Activated T-helper 1 cell treated with anti-CD3 and anti-CD28 coated beads, Interleukin-12 subunit alpha, Interleukin-12 subunit beta, Interleukin-2, Interleukin-4 antibody, amounts not matched to agents 30 ng/mL and 10 ng/mL and 1 ng/mL, durations not matched to agents 14 hours and 24 hours and 36 hours (primary cell): ENCODE measurements at regions not wholly inside any gene's neighbourhood (a gene's known extent, or its start where the extent isn't known, plus 50 kb on each side); places are given as distances from the start of the nearest gene placed in this dataset.

Source experiments
- DNase-seq: peaks from one replicate; pipeline ENCODE4 v3.0.0; 2021; ENCODE audit warnings: low spot score
- H3K27ac Mint-ChIP-seq: one replicate; pipeline ENCODE4 v1.8.0; 2021; ENCODE audit warnings: mild to moderate bottlenecking, mixed read lengths
- H3K27me3 Mint-ChIP-seq: one replicate; pipeline ENCODE4 v1.8.0; 2022; ENCODE audit warnings: mild to moderate bottlenecking, moderate library complexity, mixed read lengths; ENCODE audit not compliant: insufficient read depth
- H3K36me3 Mint-ChIP-seq: one replicate; pipeline ENCODE4 v1.8.0; 2021; ENCODE audit warnings: low read depth, mixed read lengths
- H3K4me1 Mint-ChIP-seq: one replicate; pipeline ENCODE4 v1.8.0; 2021; ENCODE audit warnings: low read depth, mixed read lengths
- H3K4me3 Mint-ChIP-seq: one replicate; pipeline ENCODE4 v1.8.0; 2021; ENCODE audit warnings: mild to moderate bottlenecking, moderate library complexity, mixed read lengths
- H3K9me3 Mint-ChIP-seq: one replicate; pipeline ENCODE4 v1.8.0; 2021; ENCODE audit warnings: mixed read lengths
- intact Hi-C: fragments of 100-400 bp; cut with micrococcal nuclease; formaldehyde crosslinking; loops from one replicate; pipeline ENCODE4 v1.15.1; 2024

- Mint-ChIP-seq H3K9me3 (no peaks in the 10 kb centered on the region), H3K27ac (no peak overlapping the region), H3K36me3 (no peaks in the 10 kb centered on the region), H3K27me3 (peaks cover 33% of the 10 kb centered on the region), H3K4me3 (no peak overlapping the region), H3K4me1 (no peaks in the 10 kb centered on the region)
- DNase-seq: no peak
- intact Hi-C loops: no loop called here
Observed at GRCh38 chr14:55873169-55873568, 245.0 kb upstream of the PELI2 start.

DNA sequence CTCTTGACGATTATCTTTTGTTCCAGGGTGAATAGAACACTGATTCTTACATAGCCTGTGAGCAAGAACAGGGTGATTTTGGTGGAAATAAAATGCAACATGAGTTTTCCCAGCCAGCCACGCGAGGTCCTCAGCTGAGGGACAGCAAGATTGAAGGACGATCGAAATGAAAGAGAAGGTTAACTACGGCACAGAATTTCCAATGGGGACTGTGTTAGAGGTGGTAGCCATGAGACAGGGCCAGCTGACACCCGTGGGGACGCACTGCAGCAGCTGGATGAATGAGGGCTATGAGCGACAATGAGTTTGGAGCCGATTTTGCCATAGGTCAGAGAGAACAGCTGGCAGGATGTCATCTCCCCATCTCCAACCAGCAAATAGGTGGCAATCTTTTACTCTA is 243.4 kb upstream of the PELI2 start:
- intact Hi-C loops: no loop called here
- Mint-ChIP-seq H3K9me3 (no peaks in the 10 kb centered on the region), H3K27ac (no peak overlapping the region), H3K27me3 (peaks cover 26% of the 10 kb centered on the region), H3K36me3 (no peaks in the 10 kb centered on the region), H3K4me1 (no peaks in the 10 kb centered on the region), H3K4me3 (no peak overlapping the region)
- no peak for DNase-seq

GRCh38 chr14:55877942-55878341 is 240.3 kb upstream of the PELI2 start:
- peaks cover 31% of the 10 kb centered on the region for H3K27me3 Mint-ChIP-seq
- no peak overlapping the region for H3K27ac Mint-ChIP-seq
- intact Hi-C loops: no loop called here
- DNase-seq: no peak
- no peaks in the 10 kb centered on the region for H3K9me3 Mint-ChIP-seq
- H3K4me1 Mint-ChIP-seq: no peaks in the 10 kb centered on the region
- no peaks in the 10 kb centered on the region for H3K36me3 Mint-ChIP-seq
- no peak overlapping the region for H3K4me3 Mint-ChIP-seq

GRCh38 chr14:55881577-55882241 is 236.5 kb upstream of the PELI2 start:
- intact Hi-C loops: no loop called here
- Mint-ChIP-seq H3K4me3 (no peak overlapping the region), H3K9me3 (no peaks in the 10 kb centered on the region), H3K27me3 (peaks cover 35% of the 10 kb centered on the region), H3K27ac (no peak overlapping the region), H3K4me1 (no peaks in the 10 kb centered on the region), H3K36me3 (no peaks in the 10 kb centered on the region)
- no peak for DNase-seq

DNA sequence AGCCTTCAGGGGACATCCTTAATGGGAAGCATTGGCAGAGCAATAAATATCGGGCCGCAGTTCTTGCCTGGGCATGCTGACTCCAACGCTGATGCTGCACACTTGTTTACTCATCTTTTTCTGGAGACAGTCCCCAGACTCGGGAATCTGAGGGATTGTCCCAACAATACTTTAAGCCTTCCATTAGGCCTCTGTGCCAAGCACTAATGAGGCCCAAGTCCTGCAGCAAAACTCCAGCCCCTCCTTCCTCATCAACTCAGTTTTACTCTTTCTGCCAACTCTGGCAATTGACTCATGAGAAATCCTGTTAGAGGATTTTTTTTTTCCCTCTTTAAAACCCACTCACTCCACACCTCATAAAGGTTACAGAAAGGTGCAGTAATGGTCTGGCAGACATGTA is 233.4 kb upstream of the PELI2 start:
- intact Hi-C loops: no loop called here
- peaks cover 40% of the 10 kb centered on the region for H3K27me3 Mint-ChIP-seq
- no peak overlapping the region for H3K4me3 Mint-ChIP-seq
- H3K36me3 Mint-ChIP-seq: no peaks in the 10 kb centered on the region
- H3K27ac Mint-ChIP-seq: no peak overlapping the region
- no peak for DNase-seq
- H3K9me3 Mint-ChIP-seq: no peaks in the 10 kb centered on the region
- H3K4me1 Mint-ChIP-seq: no peaks in the 10 kb centered on the region

DNA sequence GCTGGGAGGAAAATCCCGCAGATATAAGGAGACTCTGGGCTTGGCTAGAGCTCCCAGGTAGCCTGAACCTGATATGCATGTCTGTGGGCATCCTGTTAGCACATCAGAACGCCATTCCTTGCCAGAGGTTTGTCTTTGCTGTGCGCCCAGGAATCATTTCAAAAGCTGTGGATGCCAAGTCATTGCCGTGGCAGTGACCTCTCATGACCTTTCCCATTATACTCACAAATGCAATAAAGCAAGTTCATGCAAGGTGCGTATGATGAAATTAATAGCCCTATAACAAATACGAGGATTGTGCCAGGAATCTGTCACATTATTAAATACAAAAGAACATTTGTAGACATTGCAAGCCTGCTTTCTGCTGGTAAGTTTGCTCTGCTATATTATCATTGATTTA is 229.1 kb upstream of the PELI2 start:
- Mint-ChIP-seq H3K27ac (no peak overlapping the region), H3K4me1 (no peaks in the 10 kb centered on the region), H3K36me3 (no peaks in the 10 kb centered on the region), H3K27me3 (peaks cover 25% of the 10 kb centered on the region), H3K9me3 (no peaks in the 10 kb centered on the region), H3K4me3 (no peak overlapping the region)
- intact Hi-C loops: no loop called here
- no peak for DNase-seq

- intact Hi-C loops: no loop called here
- no peak for DNase-seq
- Mint-ChIP-seq H3K9me3 (no peaks in the 10 kb centered on the region), H3K4me1 (no peaks in the 10 kb centered on the region), H3K27me3 (peaks cover 18% of the 10 kb centered on the region), H3K27ac (no peak overlapping the region), H3K4me3 (no peak overlapping the region), H3K36me3 (no peaks in the 10 kb centered on the region)
Observed at GRCh38 chr14:55891692-55892091, 226.5 kb upstream of the PELI2 start.

DNA sequence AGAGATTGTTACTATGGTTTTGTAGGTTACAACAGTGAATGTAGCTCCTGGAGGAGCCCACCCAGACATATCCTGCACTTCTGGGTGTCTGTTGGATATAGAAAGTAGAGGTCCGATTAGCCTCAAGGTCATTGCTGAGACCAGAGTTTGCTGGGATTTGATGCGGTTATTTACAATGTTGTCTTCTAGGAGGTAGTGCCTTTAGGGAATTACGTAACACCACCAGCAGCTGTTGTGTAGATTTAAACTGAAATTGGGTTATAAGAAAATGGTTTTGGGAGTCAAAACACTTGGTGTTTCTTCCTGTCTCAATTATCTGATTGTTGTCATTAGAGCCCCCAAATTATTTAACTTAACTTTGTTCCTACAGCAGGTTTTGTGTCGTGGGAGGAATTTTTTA is 225.3 kb upstream of the PELI2 start:
- H3K27ac Mint-ChIP-seq: no peak overlapping the region
- H3K27me3 Mint-ChIP-seq: peaks cover 8% of the 10 kb centered on the region
- intact Hi-C loops: no loop called here
- DNase-seq: no peak
- no peaks in the 10 kb centered on the region for H3K9me3 Mint-ChIP-seq
- no peaks in the 10 kb centered on the region for H3K36me3 Mint-ChIP-seq
- H3K4me3 Mint-ChIP-seq: no peak overlapping the region
- no peaks in the 10 kb centered on the region for H3K4me1 Mint-ChIP-seq

DNA sequence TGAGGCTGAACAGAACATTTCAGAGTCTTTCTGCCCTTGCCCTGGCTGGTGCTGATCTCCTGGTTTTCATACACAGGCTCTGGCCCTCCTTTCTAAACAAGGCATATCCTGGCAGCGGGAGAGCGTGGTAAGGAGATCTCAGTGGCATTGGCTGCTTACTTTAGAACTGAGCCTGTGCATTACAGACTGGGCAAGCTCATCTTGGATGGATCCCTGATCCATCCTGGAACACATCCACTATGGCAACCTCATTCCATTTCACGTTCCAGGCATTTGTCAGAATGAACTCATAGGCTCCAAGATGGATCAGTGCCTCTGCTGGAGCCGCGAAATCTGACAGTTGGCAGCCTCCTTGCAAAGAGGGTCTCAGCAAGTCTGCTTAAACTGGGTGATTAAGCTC is 224.5 kb upstream of the PELI2 start:
- H3K27me3 Mint-ChIP-seq: peaks cover 3% of the 10 kb centered on the region
- no peak overlapping the region for H3K27ac Mint-ChIP-seq

GRCh38 chr14:55897031-55897430 is 221.2 kb upstream of the PELI2 start:
- no peaks in the 10 kb centered on the region for H3K9me3 Mint-ChIP-seq
- no peak overlapping the region for H3K27ac Mint-ChIP-seq
- H3K4me1 Mint-ChIP-seq: no peaks in the 10 kb centered on the region
- H3K27me3 Mint-ChIP-seq: no peaks in the 10 kb centered on the region
- no peaks in the 10 kb centered on the region for H3K36me3 Mint-ChIP-seq
- no peak overlapping the region for H3K4me3 Mint-ChIP-seq
- intact Hi-C loops: no loop called here
- no peak for DNase-seq

More for the DNA sequence above, 224.5 kb upstream of the PELI2 start:
- no peak for DNase-seq
- intact Hi-C loops: no loop called here
- H3K36me3 Mint-ChIP-seq: no peaks in the 10 kb centered on the region
- H3K9me3 Mint-ChIP-seq: no peaks in the 10 kb centered on the region
- no peaks in the 10 kb centered on the region for H3K4me1 Mint-ChIP-seq
- H3K4me3 Mint-ChIP-seq: no peak overlapping the region

DNA sequence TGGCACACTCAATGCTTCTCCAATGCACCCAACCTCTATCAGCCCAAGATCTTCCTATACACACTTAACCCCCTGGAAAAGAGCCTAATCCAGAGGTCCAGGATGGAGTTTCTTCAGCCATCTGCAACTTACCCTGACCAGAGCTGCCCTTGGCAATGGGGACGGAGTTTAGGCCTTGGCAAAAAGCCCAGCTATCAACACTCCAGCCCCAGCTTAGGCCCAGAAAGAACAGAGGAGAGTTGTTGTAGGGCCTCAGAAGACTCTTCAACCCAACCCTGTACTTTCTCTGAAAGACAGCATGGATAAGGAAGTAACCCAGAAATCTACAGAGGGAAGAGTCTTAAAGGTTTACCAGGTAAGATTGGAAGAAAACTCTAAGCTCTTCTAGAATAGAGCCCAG is 219.3 kb upstream of the PELI2 start:
- intact Hi-C loops: no loop called here
- no peak overlapping the region for H3K27ac Mint-ChIP-seq
- H3K4me3 Mint-ChIP-seq: no peak overlapping the region
- DNase-seq: no peak
- H3K27me3 Mint-ChIP-seq: peaks cover 4% of the 10 kb centered on the region
- H3K36me3 Mint-ChIP-seq: no peaks in the 10 kb centered on the region
- no peaks in the 10 kb centered on the region for H3K9me3 Mint-ChIP-seq
- H3K4me1 Mint-ChIP-seq: no peaks in the 10 kb centered on the region

- no peaks in the 10 kb centered on the region for H3K36me3 Mint-ChIP-seq
- H3K27ac Mint-ChIP-seq: no peak overlapping the region
- H3K4me1 Mint-ChIP-seq: no peaks in the 10 kb centered on the region
- H3K9me3 Mint-ChIP-seq: no peaks in the 10 kb centered on the region
- intact Hi-C loops: no loop called here
- H3K4me3 Mint-ChIP-seq: no peak overlapping the region
- DNase-seq: no peak
- peaks cover 4% of the 10 kb centered on the region for H3K27me3 Mint-ChIP-seq
Observed at GRCh38 chr14:55899531-55899930, 218.7 kb upstream of the PELI2 start.

- Mint-ChIP-seq H3K9me3 (no peaks in the 10 kb centered on the region), H3K27me3 (peaks cover 4% of the 10 kb centered on the region), H3K27ac (no peak overlapping the region), H3K4me1 (no peaks in the 10 kb centered on the region), H3K36me3 (no peaks in the 10 kb centered on the region), H3K4me3 (no peak overlapping the region)
- DNase-seq: no peak
- intact Hi-C loops: no loop called here
Observed at GRCh38 chr14:55900749-55901148, 217.5 kb upstream of the PELI2 start.

DNA sequence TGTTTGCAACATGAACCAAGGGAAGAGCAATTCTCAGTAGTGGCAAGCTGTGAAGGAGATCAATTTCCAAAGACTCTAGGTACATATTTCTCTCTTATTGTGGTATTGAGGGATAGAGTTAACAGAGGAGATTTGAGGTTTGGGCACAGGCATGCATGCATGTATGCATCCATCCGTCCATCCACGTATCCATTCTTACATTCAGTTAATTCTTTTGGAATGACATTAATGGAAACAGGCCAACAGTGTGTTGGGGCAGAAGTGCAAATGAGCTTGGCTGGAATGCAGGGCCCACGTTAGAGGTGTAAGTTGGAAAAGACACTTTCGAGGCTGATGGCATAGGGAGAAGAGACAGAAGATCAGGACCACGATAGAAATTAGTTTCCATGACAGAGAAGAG is 216.9 kb upstream of the PELI2 start:
- Mint-ChIP-seq H3K27me3 (peaks cover 4% of the 10 kb centered on the region), H3K4me1 (no peaks in the 10 kb centered on the region), H3K36me3 (no peaks in the 10 kb centered on the region), H3K9me3 (no peaks in the 10 kb centered on the region), H3K27ac (no peak overlapping the region), H3K4me3 (no peak overlapping the region)
- intact Hi-C loops: no loop called here
- DNase-seq: no peak
